ENCODE measurements at regions not wholly inside any gene's neighbourhood (a gene's known extent, or its start where the extent isn't known, plus 50 kb on each side); places are given as distances from the start of the nearest gene placed in this dataset.

GRCh38 chr4:132542228-132542627 is 606.9 kb upstream of the PCDH10 start:
- no peak overlapping the region for H3K4me2 ChIP-seq (ENCODE audit: control insufficient read depth, extremely low read depth, insufficient read depth, low read depth, low read length)
- no peak for TF ChIP-seq CTCF (optimal IDR thresholded peaks at IDR 0.05 in 1 of 3, IDR thresholded peaks at IDR 0.05 in 1 of 3, conservative IDR thresholded peaks at IDR 0.05 in 1 of 3; ENCODE audit: extremely low read depth in 1 of 3, insufficient read depth in 2 of 3, low read length in 3 of 3)
- no peak for TF ChIP-seq EZH2 (IDR thresholded peaks at IDR 0.05; ENCODE audit: low read length)
- no peaks in the 10 kb centered on the region for H3K4me1 ChIP-seq (ENCODE audit: control insufficient read depth, extremely low read depth, insufficient read depth, low read length)
- no peaks in the 10 kb centered on the region for H3K9me3 ChIP-seq (ENCODE audit: control insufficient read depth, low read depth, low read length)
- H3K27me3 ChIP-seq (ENCODE audit: control insufficient read depth, extremely low read depth, insufficient read depth, low read length), result no peaks in the 10 kb centered on the region
- FAIRE-seq, result no peak
- H2AFZ ChIP-seq (ENCODE audit: control insufficient read depth, low read length), result no peak overlapping the region
- no peak overlapping the region for H3K27ac ChIP-seq (ENCODE audit: control insufficient read depth, insufficient read depth, low read length)
- H3K4me3 ChIP-seq (ENCODE audit: control insufficient read depth in 2 of 3, extremely low read depth in 1 of 3, insufficient read depth in 2 of 3, low read depth in 1 of 3, low read length in 3 of 3), result no peak overlapping the region
- no peaks in the 10 kb centered on the region for H3K9me1 ChIP-seq (ENCODE audit: control insufficient read depth, extremely low read depth, insufficient read depth, low read length)
- H4K20me1 ChIP-seq (ENCODE audit: control insufficient read depth, extremely low read depth, insufficient read depth, low read length), result no peaks in the 10 kb centered on the region
- no peak overlapping the region for H3K9ac ChIP-seq (ENCODE audit: control insufficient read depth, extremely low read depth, insufficient read depth, low read length)
- no peaks in the 10 kb centered on the region for H3K79me2 ChIP-seq (ENCODE audit: control insufficient read depth, insufficient read depth, low read length)
- dilution Hi-C loops (cut with MboI; ENCODE audit: extremely low pct_ligation_motif_present, low sequenced_read_pairs), result no loop called here
- no peak for DNase-seq (ENCODE audit: low read depth, low spot score)
- H3K36me3 ChIP-seq (ENCODE audit: control insufficient read depth in 2 of 2, extremely low read depth in 1 of 2, insufficient read depth in 2 of 2, low read length in 2 of 2), result no peaks in the 10 kb centered on the region

GRCh38 chr4:132548463-132548862 is 600.6 kb upstream of the PCDH10 start:
- Histone ChIP-seq H3K4me1 (ENCODE audit: control insufficient read depth, extremely low read depth, insufficient read depth, low read length) (no peaks in the 10 kb centered on the region), H4K20me1 (ENCODE audit: control insufficient read depth, extremely low read depth, insufficient read depth, low read length) (no peaks in the 10 kb centered on the region), H3K27ac (ENCODE audit: control insufficient read depth, insufficient read depth, low read length) (no peak overlapping the region), H3K9me3 (ENCODE audit: control insufficient read depth, low read depth, low read length) (no peaks in the 10 kb centered on the region), H3K4me3 (ENCODE audit: control insufficient read depth in 2 of 3, extremely low read depth in 1 of 3, insufficient read depth in 2 of 3, low read depth in 1 of 3, low read length in 3 of 3) (no peak overlapping the region), H3K4me2 (ENCODE audit: control insufficient read depth, extremely low read depth, insufficient read depth, low read depth, low read length) (no peak overlapping the region), H3K27me3 (ENCODE audit: control insufficient read depth, extremely low read depth, insufficient read depth, low read length) (no peaks in the 10 kb centered on the region), H3K9me1 (ENCODE audit: control insufficient read depth, extremely low read depth, insufficient read depth, low read length) (no peaks in the 10 kb centered on the region), H3K36me3 (ENCODE audit: control insufficient read depth in 2 of 2, extremely low read depth in 1 of 2, insufficient read depth in 2 of 2, low read length in 2 of 2) (no peaks in the 10 kb centered on the region), H3K79me2 (ENCODE audit: control insufficient read depth, insufficient read depth, low read length) (no peaks in the 10 kb centered on the region), H3K9ac (ENCODE audit: control insufficient read depth, extremely low read depth, insufficient read depth, low read length) (no peak overlapping the region), H2AFZ (ENCODE audit: control insufficient read depth, low read length) (no peak overlapping the region)
- FAIRE-seq (no peak), DNase-seq (ENCODE audit: low read depth, low spot score) (no peak)
- dilution Hi-C loops (cut with MboI; ENCODE audit: extremely low pct_ligation_motif_present, low sequenced_read_pairs), result no loop called here
- TF ChIP-seq CTCF (optimal IDR thresholded peaks at IDR 0.05 in 1 of 3, IDR thresholded peaks at IDR 0.05 in 1 of 3, conservative IDR thresholded peaks at IDR 0.05 in 1 of 3; ENCODE audit: extremely low read depth in 1 of 3, insufficient read depth in 2 of 3, low read length in 3 of 3) (no peak), EZH2 (IDR thresholded peaks at IDR 0.05; ENCODE audit: low read length) (no peak)
